ENCODE measurements at regions not wholly inside any gene's neighbourhood (a gene's known extent, or its start where the extent isn't known, plus 50 kb on each side); places are given as distances from the start of the nearest gene placed in this dataset.

DNA sequence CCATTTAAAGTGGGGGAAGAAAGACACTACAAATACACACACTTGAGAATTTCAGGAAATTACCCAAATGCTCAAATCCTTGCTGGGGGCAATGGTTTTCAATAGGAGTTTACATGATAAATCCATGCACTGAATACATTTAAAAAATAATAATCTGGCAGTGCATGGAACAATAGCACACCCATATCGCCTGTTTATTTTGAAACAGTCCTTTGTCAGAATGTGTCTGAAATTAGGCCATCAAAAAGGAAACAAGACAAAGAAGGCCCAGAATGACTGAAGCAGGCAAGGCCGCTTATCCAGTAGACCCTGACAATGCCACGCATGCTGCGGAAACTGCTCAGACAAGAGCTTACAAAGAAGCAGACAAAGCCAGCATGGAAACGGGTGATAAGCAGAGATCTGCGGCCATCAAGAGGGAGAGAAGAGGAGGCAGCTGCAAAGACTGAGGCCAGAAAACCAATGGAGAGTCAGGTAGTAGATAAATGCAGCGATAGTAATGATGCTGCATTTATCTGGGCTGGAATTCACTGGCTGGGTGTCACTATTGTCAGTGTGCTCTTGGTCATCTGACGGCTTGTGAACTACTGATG lies 211.9 kb upstream of the CNR1 start:
- DNase-seq: no peak

DNA sequence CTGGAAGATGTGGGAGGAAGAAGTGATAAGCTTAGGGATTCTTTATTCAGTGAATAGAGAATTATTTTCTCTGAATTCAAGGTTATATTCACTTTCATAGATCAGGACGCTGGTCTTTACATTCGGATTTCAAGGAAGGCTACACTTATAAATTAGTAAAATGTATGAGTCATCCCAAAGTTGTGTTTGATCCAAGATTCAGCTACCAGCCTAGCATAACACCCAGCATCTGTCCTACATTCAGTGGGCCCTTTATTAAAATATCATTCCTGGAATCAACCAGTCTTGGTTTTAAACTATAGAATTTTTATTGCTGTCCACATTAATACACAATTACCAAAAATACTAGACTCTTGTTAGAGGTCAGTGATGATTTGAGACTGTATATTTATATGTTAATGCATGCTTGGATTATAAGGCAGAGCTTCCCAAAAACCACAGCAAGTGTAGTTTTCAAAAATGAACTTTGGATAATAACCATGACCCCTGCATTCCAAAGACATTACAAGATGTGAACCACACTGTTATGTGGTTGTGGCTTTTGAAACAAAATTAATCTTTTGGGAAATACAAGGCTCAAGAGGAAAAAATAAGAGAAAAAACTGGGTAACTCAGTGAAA lies 210.7 kb upstream of the CNR1 start:
- DNase-seq: no peak

DNA sequence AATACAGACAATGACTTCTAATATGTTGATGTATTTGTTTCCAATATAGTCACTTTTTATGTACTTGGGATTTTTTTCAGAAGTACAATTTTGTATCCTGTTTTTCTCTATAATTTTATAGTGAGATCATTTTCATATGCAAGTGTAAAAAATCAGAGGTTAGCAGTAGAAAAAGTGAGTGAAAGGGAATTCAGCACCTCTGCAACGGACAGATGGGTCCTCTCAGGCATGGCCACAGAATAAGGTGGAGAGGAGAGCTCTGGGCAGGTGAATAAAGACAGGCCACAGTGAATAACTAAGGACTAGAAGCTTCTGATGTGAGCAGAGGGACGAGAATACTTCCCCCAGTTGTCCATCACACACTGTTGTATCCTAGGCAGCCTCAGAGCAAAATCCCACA lies 210.1 kb upstream of the CNR1 start:
- DNase-seq: no peak

DNA sequence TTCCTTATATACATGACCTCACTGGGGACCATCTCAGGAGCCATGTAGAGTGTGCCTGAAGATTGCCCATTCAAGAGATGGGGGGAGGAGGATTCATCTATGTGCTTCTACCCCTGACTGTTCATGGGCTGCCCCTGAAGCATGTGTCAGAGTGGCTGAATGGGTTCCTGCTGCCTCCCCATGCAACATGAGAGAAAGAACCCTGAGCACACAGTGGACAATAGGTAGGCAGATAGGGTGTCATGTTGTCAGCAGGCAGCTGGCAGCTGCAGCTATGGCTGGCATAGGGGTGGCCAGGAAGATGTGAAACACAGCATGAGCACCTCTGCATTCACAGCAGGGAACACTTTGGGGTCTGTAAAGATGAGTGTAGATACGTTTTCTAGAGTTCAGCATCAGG lies 208.4 kb upstream of the CNR1 start:
- DNase-seq: no peak

DNA sequence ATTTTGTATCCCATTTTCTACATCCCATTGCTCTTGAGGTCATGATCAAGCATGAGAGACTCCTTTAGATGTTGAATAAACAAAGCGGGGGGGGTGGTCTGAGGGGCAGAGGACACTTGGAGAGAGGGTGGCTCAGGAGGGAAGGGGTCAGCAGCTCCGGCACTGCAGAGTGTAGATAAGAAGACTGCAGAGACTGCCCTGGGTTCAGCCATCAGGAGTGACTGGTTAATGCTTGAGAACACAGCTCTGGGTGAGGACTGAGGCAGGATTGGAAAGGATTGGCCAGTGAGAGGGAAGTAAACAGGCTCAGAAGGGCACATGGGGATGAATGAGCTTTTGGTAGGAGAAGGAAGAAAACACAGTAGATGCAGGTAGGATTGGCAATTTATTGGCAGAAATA lies 205.3 kb upstream of the CNR1 start:
- DNase-seq: no peak

DNA sequence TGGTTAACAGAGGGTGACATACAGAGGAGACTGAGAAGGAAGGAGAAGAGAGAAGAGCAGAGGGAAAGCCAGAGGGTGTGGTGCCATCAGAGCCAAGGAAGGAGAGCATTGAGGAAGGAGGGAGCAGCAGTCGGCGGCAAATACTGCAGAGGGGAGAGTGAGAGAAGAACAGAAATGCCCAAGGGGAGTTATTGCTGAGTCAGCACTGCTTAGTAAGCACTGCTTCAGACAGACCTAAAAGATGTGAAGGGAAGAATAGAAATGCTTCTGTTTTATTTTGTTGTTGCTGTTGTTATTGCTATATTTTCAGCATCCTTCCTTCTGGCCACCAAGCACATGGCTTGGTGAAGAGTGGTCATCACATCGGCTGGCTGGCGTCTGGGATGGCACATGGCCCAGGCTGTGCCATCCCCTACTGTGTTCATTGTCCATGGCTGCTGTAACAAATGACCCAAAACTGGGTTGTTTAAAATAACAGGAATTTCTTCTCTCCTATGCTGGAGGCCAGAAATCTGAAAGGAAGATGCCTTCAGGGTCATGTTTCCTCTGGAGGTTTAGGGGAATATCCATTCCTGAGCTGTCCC lies 204.1 kb upstream of the CNR1 start:
- DNase-seq: no peak

DNA sequence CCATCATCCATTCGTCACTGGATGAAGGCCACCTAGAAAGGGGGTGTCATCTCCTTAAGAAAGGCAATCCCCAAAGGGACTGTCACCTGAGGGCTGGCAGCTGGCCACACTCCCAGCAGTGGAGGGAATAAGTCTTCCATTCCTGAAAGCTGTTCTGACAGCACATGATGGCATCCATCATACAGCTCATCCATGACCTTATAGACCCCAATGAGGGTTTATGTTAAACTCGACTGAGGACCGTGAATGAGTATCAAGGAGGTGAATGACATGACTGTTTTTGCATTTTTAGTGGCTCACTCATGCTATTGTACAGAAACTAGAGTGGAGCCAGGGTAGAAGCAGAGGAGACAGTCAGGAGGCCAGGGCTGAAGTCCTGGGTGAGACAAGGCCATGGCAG lies 203.1 kb upstream of the CNR1 start:
- no peak for DNase-seq

DNA sequence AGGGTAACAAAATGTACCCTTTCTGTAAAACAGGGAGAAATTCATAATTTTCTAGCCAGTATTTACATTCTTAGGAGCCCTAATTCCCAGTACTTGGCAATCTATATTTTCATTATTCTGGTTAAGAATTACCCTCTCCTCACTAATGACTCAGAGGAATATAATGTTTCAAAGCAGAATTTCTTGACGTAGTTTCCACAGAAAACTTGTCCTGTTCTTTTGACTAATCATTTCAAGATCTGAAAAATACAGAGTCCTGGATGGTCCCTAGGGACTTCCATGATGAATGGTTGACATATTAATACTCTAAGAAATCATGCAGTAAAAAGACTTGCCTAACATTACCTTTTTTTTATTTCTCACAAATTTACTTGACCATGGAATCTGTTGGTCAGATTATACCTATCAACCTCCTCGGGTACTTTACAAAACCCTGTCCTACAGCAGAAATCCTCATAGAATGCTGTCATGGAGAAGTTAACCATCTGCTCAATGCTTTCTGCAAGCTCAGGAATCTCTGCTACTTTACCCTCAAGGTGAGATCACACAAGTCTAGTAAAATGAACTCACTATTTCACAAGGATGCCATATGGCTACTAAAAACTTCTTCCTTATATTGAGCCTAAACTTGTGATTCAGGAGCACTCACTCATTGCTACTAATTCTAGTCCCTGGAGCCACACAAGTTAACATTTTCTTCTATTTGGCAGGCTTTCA lies 202.1 kb upstream of the CNR1 start:
- no peak for DNase-seq

DNA sequence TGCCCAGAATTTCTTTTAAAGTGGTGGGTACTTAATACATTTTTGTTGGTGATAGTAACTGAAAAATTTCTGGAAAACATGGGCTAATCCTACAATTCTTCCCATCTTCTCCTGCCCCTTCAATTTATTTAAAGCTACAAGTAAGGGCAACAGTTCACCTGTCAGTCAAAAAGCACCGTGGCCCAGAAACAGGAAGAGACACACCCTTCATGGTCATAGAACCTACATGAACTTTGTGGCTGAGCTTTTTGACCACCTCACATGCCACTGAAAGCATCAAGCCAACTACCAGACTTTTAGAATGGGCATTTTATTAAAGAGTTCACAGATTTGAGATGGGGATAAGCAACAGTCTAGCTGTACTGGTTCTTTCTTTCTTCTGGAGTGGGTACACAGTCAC lies 201.1 kb upstream of the CNR1 start:
- no peak for DNase-seq

DNA sequence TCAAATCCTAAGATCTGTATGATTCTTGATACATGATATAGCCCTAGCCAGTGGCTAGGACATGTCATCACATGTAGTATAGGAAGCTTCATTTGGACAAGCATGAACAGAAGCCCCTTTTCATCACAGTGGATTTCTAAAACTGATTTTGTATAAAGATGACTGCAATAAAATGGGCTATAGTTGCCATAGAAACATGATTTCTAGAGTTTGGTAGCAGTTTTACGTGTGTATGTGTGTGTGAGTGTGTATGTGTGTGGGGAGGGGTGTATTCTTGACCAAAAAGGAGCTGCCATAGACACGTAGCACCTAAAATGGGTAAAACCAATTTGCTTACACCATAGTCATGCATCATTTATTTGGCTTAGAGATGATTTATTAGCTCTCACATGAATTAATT lies 200.5 kb upstream of the CNR1 start:
- no peak for DNase-seq

DNA sequence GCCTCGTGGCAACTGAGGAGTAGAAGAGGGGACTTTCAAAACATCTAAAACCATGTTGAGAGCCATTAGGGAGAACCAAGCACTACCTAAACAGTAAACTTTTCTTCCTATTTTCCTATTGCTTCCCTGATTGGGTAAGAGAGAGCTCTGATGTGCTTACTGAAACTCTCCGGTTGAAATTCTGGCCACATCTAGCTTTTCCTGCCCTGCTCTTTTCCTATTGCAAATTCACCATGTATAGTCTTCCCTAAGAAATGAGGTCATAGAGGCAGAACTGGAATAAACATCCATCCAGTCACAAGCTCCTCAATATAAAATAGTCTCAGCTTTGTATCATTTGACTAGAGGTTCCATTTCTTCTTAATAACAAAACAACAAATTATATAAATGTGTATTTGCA lies 199.5 kb upstream of the CNR1 start:
- DNase-seq: no peak

DNA sequence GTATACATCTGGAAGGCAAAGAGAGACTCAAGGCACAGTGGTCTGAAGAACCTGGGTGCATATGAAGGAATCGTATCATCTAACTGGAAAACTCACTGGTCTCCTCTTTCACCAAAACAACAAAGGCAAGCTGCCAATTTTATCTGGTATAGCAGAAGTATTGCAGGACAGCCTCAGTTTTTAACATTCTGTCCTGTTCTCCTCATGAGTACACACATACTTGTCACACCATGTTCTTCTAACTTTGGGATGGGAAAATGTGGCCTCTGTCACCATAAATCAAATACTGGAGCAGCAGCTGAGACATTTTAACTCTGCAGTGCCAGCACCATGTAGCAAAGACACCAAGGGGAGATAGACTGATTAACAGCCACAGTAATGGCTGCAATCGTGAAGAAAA lies 199.1 kb upstream of the CNR1 start:
- no peak for DNase-seq

DNA sequence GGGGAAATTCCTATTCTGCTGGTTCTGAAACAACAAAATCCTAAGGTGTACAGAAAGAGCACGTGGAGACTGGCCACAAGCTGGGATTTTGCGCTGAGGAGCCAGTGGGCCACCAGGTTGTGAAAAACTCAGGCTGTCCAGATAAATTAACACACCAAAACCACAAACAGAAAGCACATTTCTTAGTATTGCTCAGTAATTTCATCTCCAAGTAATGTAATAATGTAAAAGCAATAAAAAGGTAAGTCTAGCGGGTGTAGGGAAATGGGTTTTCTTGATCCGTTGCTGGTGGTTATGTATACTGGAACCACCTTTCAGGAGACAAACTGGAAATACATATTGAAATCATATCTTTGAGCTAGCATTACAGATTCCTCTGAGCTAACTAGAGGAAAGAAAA lies 195.6 kb upstream of the CNR1 start:
- no peak for DNase-seq

DNA sequence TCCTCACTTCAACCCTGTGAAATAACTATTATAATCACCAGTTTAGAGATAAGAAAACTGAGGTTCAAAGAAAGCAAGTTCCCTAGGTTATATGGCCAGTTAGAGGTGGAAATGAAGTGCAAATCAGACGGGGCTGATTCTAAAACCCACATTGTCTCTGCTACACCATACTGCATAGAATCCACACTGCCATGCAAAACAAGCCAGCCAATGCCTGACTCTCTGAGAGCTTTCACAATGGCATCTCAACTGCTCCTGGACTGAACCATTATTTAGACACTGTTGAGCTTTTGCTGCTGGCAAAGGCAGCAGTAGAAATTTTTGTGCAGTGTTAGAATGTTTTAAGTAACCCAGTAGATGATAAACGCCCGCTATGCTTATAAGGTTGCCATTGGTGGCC lies 195.2 kb upstream of the CNR1 start:
- no peak for DNase-seq

DNA sequence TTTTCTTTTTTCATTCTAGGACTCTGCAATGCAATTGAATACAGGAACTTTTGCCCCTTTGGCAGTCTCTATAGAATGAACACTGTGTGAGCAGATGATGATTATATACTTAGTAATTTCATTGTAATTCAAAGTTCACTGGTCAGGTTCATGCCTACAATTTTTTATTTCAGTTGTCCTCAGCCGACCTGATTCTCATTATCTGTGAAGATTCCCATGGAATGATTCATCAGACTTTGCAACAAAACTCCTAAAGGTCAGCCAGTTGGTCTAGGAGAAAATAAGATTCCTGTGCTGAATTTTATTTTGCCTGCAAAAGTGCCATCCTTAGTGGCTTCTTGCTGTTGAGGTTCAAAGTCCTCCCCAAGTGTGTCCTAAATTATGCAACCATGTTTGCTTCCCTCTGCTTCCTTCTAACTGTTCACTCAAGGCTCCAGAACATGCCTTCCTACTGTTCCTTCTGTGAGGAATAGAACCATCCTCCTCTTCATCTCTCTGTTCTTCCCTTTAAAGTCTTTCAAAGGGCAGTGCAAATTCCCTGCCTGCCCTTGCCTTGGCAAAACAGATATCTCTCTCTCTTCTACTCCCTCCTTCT lies 194.2 kb upstream of the CNR1 start:
- DNase-seq: no peak

DNA sequence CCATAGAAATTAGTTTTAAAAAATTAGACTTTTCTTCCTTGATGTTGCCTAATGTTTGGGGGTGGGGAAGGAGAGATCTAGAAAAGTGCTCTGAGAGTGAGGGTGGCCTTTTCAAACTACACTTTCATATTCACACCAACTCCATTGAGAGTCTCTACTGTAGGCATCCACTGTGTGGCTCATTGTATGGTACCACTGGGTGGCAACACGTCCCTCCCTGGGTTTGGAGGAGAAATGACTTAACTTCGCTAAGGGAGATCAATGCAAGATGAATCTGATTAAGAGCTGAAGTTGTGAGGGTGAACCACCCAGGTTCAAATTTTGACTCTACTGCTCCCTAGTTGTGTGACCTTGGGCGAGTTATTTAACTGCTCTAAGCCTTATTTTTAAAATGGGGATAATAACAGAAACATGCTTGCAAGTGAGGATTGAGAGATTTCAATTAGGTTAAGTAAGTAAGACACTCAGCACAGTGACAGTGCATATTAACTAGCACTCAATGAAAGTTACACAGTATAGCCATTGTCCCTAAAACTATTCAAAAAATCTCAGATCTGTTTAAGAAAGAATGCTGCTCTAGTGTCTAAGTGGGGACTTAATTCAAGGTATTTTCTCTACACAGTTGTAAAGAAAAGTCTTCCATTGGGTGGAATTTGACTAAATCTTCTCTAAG lies 193.5 kb upstream of the CNR1 start:
- no peak for DNase-seq

DNA sequence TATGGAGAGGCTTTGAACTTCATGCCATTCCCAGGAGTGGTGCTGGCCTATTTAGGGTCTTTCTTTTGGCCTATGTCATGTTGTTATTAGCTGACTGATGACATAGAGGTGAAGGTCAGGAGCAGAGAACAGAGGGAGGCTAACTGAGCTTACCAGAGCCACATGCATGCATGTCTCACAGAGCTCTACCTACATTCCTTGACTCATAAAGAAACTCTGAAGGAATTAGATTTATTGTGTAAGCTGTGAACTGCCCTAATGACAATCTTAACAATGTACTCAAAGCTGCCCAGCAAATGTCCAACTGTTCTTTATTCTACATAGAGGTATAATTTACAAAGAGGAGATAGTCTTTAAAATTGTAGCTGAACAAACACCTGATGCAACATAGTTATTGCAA lies 192.7 kb upstream of the CNR1 start:
- no peak for DNase-seq

DNA sequence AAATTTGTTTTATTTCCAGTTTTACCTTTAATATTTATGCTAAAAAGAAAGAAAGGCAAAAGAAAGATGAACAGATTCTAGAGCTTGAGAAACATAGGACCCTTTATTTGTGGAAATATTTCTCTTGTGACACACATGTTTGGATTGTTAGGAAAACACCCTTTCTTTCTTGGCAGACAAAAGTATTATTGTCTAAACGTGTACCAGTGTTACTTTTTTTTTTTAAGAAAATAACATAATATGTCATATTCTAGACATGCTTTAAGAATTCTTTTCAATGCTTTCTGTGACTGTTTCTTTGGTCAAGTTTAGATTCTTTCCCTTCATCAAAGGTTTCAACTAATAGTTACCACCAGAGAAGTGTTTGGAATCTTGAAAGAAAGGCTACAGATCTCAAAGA lies 183.4 kb upstream of the CNR1 start:
- DNase-seq: no peak

DNA sequence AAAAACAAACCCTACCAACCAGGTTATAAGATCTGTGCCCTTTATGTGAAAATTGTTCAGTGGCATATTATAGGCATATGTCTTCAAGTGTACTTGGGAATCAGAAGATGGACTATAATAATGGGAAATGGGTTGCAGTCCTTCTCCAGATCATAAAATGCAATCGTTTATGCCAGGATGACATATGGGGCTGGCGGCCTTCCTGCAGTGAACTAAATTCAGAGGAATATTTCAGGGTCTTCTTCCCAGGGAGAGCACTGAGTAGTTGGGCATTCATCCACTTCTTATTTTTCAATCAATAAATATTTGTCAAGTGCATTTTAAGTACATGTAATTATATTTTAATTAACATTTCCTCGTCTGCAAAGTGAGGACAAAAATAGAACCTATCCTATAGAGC lies 176.2 kb upstream of the CNR1 start:
- no peak for DNase-seq

DNA sequence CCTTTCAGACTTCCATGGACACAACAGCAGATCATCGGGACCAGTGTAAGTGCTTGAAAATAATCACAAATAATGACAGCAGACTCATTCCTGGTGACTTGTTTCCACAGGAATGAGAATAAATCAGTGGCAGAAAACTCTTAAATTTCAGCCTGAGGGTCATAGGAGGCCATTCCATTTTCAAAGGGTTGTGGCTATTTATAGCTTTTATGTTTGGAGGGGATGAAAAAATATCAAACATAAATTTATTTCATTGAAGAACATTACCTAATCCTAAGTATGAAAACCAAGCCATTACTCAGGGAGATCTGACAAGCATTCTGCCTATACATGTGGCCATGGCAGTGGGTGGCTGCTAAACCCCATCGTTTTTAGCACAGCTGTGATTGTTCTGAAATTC lies 173.6 kb upstream of the CNR1 start:
- DNase-seq: no peak

DNA sequence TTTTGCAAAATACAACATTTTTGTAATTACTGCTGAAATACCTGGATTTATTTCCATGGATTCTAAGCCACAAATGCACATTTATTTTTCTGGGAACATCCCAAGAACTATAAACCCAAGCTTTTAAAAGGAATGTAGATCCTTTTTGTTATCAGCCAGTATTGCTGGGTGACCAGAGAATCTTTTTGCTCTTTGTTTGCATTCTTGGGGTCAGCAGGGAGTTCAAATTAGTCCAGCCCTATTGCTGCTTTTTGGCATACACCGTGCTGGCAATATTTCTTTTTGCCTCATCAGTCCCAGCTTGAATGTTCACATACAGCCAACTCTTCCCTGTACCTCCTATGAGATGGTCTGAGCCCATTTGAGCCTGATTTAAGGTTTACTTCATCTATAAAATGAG lies 155.2 kb upstream of the CNR1 start:
- no peak for DNase-seq

DNA sequence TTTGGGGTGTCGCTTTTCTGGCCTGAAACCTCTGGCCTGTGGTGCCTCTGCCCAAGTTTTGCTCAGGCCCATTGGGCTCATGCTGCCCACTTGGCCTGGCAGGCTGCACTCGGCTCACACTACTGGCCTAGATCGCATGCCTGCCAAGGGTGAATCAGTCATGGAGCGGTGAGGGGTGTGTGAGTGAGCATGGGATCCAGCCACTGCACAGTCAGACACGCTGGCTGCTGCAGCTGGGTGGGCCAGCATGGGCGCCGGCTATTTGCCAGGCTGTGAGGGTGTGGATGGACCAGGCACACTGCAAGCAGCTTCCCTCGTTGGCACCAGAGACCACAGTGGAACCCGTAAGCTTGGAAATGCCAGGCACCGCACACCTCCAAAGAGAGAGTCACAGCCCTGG lies 145.4 kb upstream of the CNR1 start:
- DNase-seq: no peak

DNA sequence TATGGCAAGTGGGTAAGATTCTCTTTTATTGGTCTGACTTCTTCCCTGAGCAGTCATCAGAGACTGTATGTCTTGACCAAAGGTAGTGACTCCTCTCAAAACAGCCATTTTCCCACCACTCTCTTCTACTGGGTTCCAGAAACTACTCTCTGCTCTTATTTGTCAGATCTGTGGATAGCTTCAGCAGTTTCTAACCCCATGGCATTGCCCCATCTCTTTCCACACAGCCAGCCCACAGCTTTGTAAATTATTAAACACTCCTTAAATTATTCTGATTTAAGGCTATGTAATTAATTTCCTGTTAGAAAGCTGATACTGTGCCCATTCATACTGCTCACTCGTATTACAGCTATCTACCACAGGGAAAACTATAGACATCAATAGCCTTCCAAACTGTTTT lies 138.4 kb upstream of the CNR1 start:
- DNase-seq: no peak

Data from hematopoietic multipotent progenitor cell treated with erythropoietin and hydrocortisone succinate and interleukin-3 and kit ligand, for 4 days (in vitro differentiated cells).